ENCODE measurements at regions not wholly inside any gene's neighbourhood (a gene's known extent, or its start where the extent isn't known, plus 50 kb on each side); places are given as distances from the start of the nearest gene placed in this dataset.

- Histone ChIP-seq H3K4me1 (replicated peaks; ENCODE audit: insufficient read depth) (peaks cover 6% of the 10 kb centered on the region; the same call in 1 of the 2 replicates), H3K9me3 (ENCODE audit: insufficient read depth, low read depth) (no peaks in the 10 kb centered on the region), H3K4me2 (no peak overlapping the region; the same call in 1 of the 2 replicates), H2AFZ (no peak overlapping the region), H3K27me3 (ENCODE audit: insufficient read depth, low read depth) (no peaks in the 10 kb centered on the region), H3K4me3 (no peak overlapping the region), H3K36me3 (ENCODE audit: low read depth) (no peaks in the 10 kb centered on the region), H3K79me2 (ENCODE audit: low read depth) (no peaks in the 10 kb centered on the region), H3F3A (ENCODE audit: insufficient read depth, low read depth) (no peaks in the 10 kb centered on the region), H3K9me2 (ENCODE audit: insufficient read depth) (no peaks in the 10 kb centered on the region), H3K27ac (no peak overlapping the region), H4K20me1 (ENCODE audit: insufficient read depth) (no peaks in the 10 kb centered on the region)
- peak; percentile 69 to 77 for DNase-seq
- POLR2A ChIA-PET (ENCODE audit: unreplicated experiment) = interaction anchor here (0.6 kb wide), 1 partner anchor 52 kb away, joined by 3 read pairs; no protein-coding TSS in a partner anchor
- BruUV-seq (replicated peaks) = no TSS peak
- CTCF ChIA-PET = interaction anchor here (0.7 kb wide), 1 partner anchor 49 kb away, joined by 5 read pairs; no protein-coding TSS in a partner anchor
- TF ChIP-seq CTCF (conservative IDR thresholded peaks at IDR 0.05) (no peak), EZH2 (IDR thresholded peaks at IDR 0.05; ENCODE audit: low read depth) (no peak)
- intact Hi-C loops (cut with micrococcal nuclease; ENCODE audit: unreplicated experiment) = loop anchor here (2.0 kb wide), 1 partner anchor 58 kb away; no protein-coding TSS in a partner anchor
Observed at GRCh38 chr2:62362561-62362960, 143.4 kb downstream of the TMEM17 start.

- no peak for DNase-seq
- Histone ChIP-seq H3K9me3 (ENCODE audit: insufficient read depth, low read depth) (no peaks in the 10 kb centered on the region), H3K4me1 (replicated peaks; ENCODE audit: insufficient read depth) (peaks cover 6% of the 10 kb centered on the region; the same call in 1 of the 2 replicates), H3F3A (ENCODE audit: insufficient read depth, low read depth) (peaks cover 4% of the 10 kb centered on the region; the same call in 1 of the 2 replicates), H3K4me2 (no peak overlapping the region), H3K27me3 (ENCODE audit: insufficient read depth, low read depth) (no peaks in the 10 kb centered on the region), H3K9me2 (ENCODE audit: insufficient read depth) (no peaks in the 10 kb centered on the region), H2AFZ (no peak overlapping the region), H4K20me1 (ENCODE audit: insufficient read depth) (no peaks in the 10 kb centered on the region), H3K4me3 (no peak overlapping the region), H3K27ac (no peak overlapping the region), H3K79me2 (ENCODE audit: low read depth) (no peaks in the 10 kb centered on the region), H3K36me3 (ENCODE audit: low read depth) (no peaks in the 10 kb centered on the region)
- POLR2A ChIA-PET (ENCODE audit: unreplicated experiment) = no interaction called here
- intact Hi-C loops (cut with micrococcal nuclease; ENCODE audit: unreplicated experiment) = loop anchor here (2.0 kb wide), 1 partner anchor 57 kb away; no protein-coding TSS in a partner anchor
- CTCF ChIA-PET = no interaction called here
- no peak for TF ChIP-seq CTCF (conservative IDR thresholded peaks at IDR 0.05)
- no peak for TF ChIP-seq EZH2 (IDR thresholded peaks at IDR 0.05; ENCODE audit: low read depth)
- BruUV-seq (replicated peaks) = no TSS peak
Observed at GRCh38 chr2:62361964-62362363, 144.0 kb downstream of the TMEM17 start.

GRCh38 chr2:62354771-62355561, 151.0 kb downstream of the TMEM17 start:
- POLR2A ChIA-PET (ENCODE audit: unreplicated experiment) = interaction anchor here (0.6 kb wide), 1 partner anchor 47 kb away, joined by 3 read pairs; no protein-coding TSS in a partner anchor
- peaks cover 16% of the 10 kb centered on the region for H3K9me3 ChIP-seq (ENCODE audit: insufficient read depth, low read depth)
- no peak for TF ChIP-seq EZH2 (IDR thresholded peaks at IDR 0.05; ENCODE audit: low read depth)
- no peak for TF ChIP-seq CTCF (conservative IDR thresholded peaks at IDR 0.05)
- H3K27me3 ChIP-seq (ENCODE audit: insufficient read depth, low read depth) = no peaks in the 10 kb centered on the region
- no peaks in the 10 kb centered on the region for H3K36me3 ChIP-seq (ENCODE audit: low read depth)
- no peaks in the 10 kb centered on the region for H3K9me2 ChIP-seq (ENCODE audit: insufficient read depth)
- peak; percentile 71 to 95 for DNase-seq
- no peaks in the 10 kb centered on the region for H4K20me1 ChIP-seq (ENCODE audit: insufficient read depth)
- H3K27ac ChIP-seq = peak overlapping the region; percentile 59
- H3K4me3 ChIP-seq = peak overlapping the region; percentile 6; the same call in 1 of the 2 replicates
- peaks cover 33% of the 10 kb centered on the region for H3K4me1 ChIP-seq (replicated peaks; ENCODE audit: insufficient read depth)
- CTCF ChIA-PET = interaction anchor here (0.7 kb wide), 1 partner anchor 207 kb away, joined by 4 read pairs; no protein-coding TSS in a partner anchor
- no TSS peak for BruUV-seq (replicated peaks)
- H3K79me2 ChIP-seq (ENCODE audit: low read depth) = no peaks in the 10 kb centered on the region
- intact Hi-C loops (cut with micrococcal nuclease; ENCODE audit: unreplicated experiment) = loop anchor here (1.0 to 2.0 kb wide), 2 partner anchors 50 to 62 kb away; no protein-coding TSS in a partner anchor
- peaks cover 27% of the 10 kb centered on the region for H3F3A ChIP-seq (ENCODE audit: insufficient read depth, low read depth)
- 0 out of 2 replicates have a peak overlapping the region, but pooled peaks have one; percentile 33 for H2AFZ ChIP-seq
- peak overlapping the region; percentile 55 for H3K4me2 ChIP-seq

All from PC-9 (cell line).